ENCODE measurements at regions not wholly inside any gene's neighbourhood (a gene's known extent, or its start where the extent isn't known, plus 50 kb on each side); places are given as distances from the start of the nearest gene placed in this dataset.

DNA sequence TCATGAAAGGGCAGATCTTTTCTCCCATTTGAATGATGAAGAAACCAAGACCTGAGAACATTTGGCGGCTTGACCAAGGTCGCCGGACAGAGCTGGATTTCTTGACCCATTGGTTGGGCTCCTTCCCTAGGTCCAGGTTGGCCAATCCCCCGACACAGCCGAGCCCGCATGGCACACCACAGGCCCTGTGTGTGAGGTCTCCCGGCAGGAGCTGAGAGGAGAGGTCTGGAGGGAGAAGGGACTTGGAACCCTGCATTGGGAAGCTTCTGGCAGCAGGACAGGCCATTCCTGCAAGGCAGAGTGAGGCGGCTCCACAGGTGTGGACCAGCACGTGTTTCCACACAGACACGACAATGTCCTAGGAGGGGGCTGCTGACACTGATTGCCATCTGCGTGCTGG is 98.6 kb upstream of the THY1 start:
- DNase-seq: no peak

GRCh38 chr11:119520966-119521365 is 98.0 kb upstream of the THY1 start:
- no peak for DNase-seq

GRCh38 chr11:119520400-119520799 is 97.4 kb upstream of the THY1 start:
- no peak for DNase-seq

- no peak for DNase-seq
Measured at GRCh38 chr11:119519796-119520195, 96.8 kb upstream of the THY1 start.

DNA sequence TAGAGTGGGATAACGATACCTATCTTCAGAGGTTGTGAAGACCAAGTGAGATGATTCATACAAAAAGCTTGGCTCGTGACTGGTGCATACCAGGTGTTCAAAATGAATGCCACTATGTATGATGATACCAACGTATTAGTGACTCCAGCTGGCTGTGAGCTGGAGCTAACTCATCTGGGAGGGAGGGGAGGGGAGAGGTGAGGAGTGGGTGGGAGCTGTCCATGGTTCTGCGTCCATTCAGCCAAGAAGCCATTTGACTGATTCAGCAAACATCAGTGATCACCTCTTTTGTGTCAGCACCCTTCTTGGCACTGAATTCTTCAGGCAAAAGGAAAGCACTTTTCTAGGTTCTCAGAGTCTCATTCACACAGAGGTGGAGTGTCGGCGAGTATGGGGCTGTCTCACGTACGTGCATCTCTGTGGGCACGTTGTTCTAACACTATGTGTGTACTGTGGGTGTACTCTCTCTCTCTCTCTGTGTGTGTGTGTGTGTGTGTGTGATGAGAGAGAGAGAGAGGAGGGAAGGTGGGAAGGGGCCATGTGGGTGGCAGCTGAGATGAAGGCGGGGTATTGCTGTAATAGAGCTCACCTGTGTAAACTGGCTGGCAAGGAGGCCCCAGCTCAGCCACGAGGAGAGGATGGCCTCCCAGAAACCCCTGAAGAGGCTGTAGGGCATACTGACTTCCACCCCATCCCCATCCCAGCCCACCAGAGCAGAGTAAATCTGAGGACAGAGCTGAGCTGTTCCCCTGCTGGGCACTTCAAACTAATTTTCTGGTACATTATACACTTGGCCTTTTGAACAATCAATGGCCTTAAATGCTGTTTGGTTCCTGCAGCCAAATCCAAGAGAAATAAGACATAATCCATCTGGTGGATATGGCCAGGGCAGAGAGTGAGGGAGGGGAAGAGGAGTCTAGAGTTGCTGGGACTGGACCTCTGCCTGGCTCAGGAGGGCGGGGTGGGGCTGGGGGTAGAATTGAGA is 96.1 kb upstream of the THY1 start:
- peak; percentile 54 for DNase-seq

DNA sequence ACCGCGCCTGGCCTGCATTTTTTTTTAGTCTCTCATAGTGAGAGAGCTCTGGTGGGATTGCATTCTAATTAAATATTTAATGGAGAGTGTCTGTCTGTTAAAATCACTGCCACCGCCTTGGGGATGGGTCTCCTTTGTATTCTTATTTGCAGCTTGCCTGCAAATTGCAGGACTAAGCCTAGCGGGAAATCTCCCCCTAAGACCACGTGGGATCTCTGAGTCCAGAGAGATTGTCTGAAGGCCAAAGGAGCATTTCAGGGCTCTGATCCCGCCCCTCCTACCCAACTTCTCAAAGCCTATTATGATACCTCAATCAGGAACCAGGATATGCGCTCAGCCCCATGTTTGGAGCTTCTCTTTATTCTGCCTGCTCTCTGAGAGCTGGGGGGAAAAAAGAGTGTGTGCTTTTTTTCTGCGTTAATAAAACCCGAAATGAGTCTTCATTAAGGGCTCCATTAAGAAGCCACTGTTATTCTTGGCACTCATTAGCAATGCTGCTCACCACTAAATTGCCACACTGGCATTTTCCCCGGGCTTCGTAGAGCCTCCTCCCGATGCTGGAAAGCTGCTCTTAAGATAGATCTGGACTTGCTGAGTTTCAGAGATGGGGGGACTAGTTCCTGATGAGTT is 92.9 kb upstream of the THY1 start:
- DNase-seq: no peak

DNA sequence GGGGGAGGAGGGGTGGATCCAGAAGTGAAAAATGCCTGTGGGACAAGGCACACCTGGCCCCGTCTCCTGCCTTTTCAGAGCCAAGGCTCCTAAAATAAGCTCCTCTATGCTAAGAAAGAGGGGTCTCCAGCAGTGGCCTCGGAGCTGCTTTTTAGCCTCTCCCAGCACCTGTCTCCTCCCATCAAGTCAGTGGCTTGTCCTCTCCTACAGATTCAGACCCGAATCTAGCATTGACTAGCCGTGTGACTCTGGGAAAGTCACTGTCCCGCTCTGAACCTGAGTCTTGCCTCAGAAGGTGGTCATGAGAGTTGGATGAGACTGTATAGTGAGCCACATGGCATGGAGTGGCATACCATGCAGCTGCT is 90.8 kb upstream of the THY1 start:
- DNase-seq: no peak

- DNase-seq: no peak
Measured at GRCh38 chr11:119513131-119513805, 90.3 kb upstream of the THY1 start.

DNA sequence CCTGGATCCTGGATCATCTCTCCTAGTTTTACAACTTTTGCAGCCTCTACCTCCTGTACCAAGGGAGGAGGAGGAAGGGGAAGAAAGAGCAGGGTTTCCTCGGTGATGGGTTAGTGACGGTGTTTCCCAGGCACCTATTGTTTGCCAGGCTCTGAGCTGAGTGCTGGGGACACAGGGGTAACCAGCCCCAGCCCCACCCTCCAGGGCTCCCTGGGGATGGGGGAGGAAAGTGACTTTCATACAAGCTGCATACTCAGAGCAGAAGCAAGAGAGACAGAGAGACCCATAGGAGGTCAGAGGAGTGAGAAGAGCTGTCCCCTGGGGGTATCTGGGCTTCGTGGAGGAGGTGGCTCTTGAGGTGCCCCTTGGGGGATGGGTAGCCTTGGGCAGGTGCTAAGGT is 89.4 kb upstream of the THY1 start:
- DNase-seq: no peak

- DNase-seq: no peak
Measured at GRCh38 chr11:119511614-119512306, 88.8 kb upstream of the THY1 start.

GRCh38 chr11:119509969-119510401 is 87.0 kb upstream of the THY1 start:
- DNase-seq: peak; percentile 25

- DNase-seq: no peak
Measured at GRCh38 chr11:119509282-119509841, 86.4 kb upstream of the THY1 start.

DNA sequence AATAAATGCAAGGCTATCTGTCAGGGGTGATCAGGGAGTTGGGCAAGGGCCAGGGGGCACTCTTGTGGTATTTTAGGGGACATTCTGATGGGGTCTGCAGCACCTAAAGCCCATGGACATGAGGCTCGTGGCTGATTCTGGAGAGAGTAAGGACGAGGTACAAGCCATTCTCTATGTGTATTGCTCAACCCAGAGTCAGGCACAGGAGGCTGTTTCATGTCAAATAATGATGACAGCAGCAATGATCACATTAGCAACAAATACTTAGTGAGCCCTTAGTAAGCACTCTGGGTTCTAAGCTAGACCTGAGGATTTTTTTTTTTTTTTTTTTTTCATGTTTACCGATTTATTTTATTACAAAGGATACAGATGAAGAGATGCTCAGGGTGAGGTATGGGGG is 83.5 kb upstream of the THY1 start:
- DNase-seq: no peak

GRCh38 chr11:119505861-119506260 is 82.9 kb upstream of the THY1 start:
- DNase-seq: no peak

DNA sequence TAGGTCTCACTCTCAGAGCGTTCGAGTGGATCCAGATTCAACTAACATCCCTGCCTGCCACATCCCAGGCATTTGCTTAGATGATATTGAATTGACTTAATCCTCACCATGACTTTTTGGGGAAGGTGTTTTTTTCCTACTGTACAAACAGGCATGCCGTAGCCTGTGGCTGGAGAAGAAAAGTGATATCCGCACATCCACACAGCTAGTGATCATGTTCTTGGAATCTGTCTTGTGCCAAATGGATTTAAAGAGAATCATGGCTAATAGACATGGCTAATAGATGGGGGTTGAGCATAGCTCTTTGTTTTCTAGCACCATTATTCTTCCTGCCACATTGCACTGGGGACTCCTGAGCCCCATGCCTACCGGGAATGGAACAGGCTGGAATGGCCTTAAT is 82.1 kb upstream of the THY1 start:
- no peak for DNase-seq

DNA sequence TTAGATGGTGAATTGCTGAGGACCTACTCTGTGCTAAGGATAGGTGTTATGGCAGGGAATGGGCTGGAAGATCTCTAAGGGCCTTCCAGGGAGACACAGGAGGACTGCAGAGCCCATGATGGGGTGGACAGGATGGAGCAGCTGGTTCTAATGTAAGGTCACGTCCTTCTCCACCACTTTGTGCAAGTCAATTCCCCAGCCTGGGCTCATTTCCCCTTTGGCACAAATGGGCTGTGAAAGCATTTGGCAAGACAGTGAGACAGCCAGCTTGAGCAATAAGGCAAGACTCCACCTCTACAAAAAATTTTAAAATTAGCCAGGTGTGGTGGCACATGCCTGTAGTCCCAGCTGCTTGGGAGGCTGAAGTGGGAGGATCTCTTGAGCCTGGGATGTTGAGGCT is 81.4 kb upstream of the THY1 start:
- DNase-seq: no peak

GRCh38 chr11:119501777-119502405 is 78.9 kb upstream of the THY1 start:
- no peak for DNase-seq

- no peak for DNase-seq
Measured at GRCh38 chr11:119497717-119498116, 74.7 kb upstream of the THY1 start.

DNA sequence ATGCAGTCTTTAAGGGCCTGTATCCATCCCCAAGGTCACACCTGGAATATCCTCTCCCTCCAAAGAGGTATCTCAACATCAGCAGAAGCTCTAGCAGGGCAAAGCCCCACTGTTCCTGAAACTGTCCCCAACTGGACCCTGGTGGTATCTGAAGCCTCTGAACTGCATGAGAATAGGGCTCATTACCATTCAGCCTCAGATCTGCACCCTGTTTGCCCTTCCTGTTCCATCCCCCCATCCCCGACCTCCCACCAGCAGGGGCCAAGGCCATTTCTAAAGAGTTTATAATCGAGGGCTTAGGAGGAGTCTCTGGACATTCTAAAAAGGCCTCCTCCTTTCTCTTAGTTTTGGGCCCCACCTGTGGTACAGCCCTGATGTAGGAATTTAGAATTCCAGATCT is 74.0 kb upstream of the THY1 start:
- no peak for DNase-seq

GRCh38 chr11:119496469-119496868 is 73.5 kb upstream of the THY1 start:
- DNase-seq: no peak

DNA sequence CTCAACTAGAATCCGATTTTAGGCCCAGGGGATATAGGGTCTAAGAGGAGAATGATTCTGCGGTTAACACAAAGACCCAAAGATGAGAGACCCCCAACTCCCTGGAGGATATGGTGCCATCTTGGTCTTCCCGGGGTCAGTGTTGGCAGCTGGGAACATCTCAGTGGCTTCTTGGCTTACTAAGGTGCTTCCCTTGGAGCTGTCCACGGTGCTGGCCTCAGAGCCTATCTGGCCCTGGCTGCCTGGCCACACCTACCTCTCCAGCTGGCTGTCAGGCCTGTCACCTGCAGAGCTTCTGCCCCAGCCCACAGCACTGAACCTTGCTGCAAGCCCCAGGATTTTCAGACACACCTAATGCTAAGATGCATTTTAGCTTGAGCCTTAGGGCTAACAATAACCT is 70.7 kb upstream of the THY1 start:
- no peak for DNase-seq

All from muscle of arm (tissue), 1 donor.